GM20431 (cell line): ENCODE measurements at regions not wholly inside any gene's neighbourhood (a gene's known extent, or its start where the extent isn't known, plus 50 kb on each side); places are given as distances from the start of the nearest gene placed in this dataset.
"Not testable (repeated sequence)": the region's sequence is repeated elsewhere in the genome, so short reads cannot be mapped to it uniquely, and the experiment has no call there.

ENCODE experiments used
- in situ Hi-C: fragments of 300-500 bp; cut with MseI, MboI; formaldehyde crosslinking; loops from one replicate; pipeline ENCODE4 v1.15.0; 2020; ENCODE audit warnings: low sequenced_read_pairs; ENCODE audit not compliant: unreplicated experiment

GRCh38 chr5:82728926-82729702, 348.1 kb downstream of the TMEM167A start:
- in situ Hi-C loops = no loop called here

GRCh38 chr5:82723168-82723567, 354.0 kb downstream of the TMEM167A start:
- in situ Hi-C loops = no loop called here

GRCh38 chr5:82721087-82721410, 356.1 kb downstream of the TMEM167A start:
- in situ Hi-C loops = no loop called here

GRCh38 chr5:82720213-82721086, 356.7 kb downstream of the TMEM167A start:
- in situ Hi-C loops = no loop called here

- in situ Hi-C loops = no loop called here
Observed at GRCh38 chr5:82719368-82719767, 357.8 kb downstream of the TMEM167A start.

- in situ Hi-C loops = no loop called here
Observed at GRCh38 chr5:82717738-82718137, 359.5 kb downstream of the TMEM167A start.

- in situ Hi-C loops = not testable (repeated sequence)
Observed at GRCh38 chr5:82714732-82715131, 362.5 kb downstream of the TMEM167A start.

- in situ Hi-C loops = no loop called here
Observed at GRCh38 chr5:82713811-82714210, 363.4 kb downstream of the TMEM167A start.

- in situ Hi-C loops = no loop called here
Observed at GRCh38 chr5:82707741-82708140, 369.5 kb downstream of the TMEM167A start.

- in situ Hi-C loops = no loop called here
Observed at GRCh38 chr5:82704381-82704780, 372.8 kb downstream of the TMEM167A start.

GRCh38 chr5:82702046-82702445, 375.1 kb downstream of the TMEM167A start:
- in situ Hi-C loops = no loop called here

- in situ Hi-C loops = no loop called here
Observed at GRCh38 chr5:82699737-82700136, 377.5 kb downstream of the TMEM167A start.

GRCh38 chr5:82698026-82698425, 379.2 kb downstream of the TMEM167A start:
- in situ Hi-C loops = no loop called here

- in situ Hi-C loops = no loop called here
Observed at GRCh38 chr5:82694711-82695285, 382.4 kb downstream of the TMEM167A start.

- in situ Hi-C loops = no loop called here
Observed at GRCh38 chr5:82692826-82693225, 384.4 kb downstream of the TMEM167A start.

- in situ Hi-C loops = no loop called here
Observed at GRCh38 chr5:82684659-82685058, 392.5 kb downstream of the TMEM167A start.

- in situ Hi-C loops = no loop called here
Observed at GRCh38 chr5:82684165-82684564, 393.0 kb downstream of the TMEM167A start.

GRCh38 chr5:82679660-82680059, 397.5 kb downstream of the TMEM167A start:
- in situ Hi-C loops = no loop called here

- in situ Hi-C loops = no loop called here
Observed at GRCh38 chr5:82676661-82677060, 398.5 kb upstream of the RPS23 start.

GRCh38 chr5:82674671-82675070, 396.5 kb upstream of the RPS23 start:
- in situ Hi-C loops = no loop called here
